ENCODE measurements at regions not wholly inside any gene's neighbourhood (a gene's known extent, or its start where the extent isn't known, plus 50 kb on each side); places are given as distances from the start of the nearest gene placed in this dataset.

- Histone ChIP-seq H3K36me3 (no peaks in the 10 kb centered on the region), H3K4me3 (no peak overlapping the region), H3K27ac (no peak overlapping the region), H3K4me1 (no peaks in the 10 kb centered on the region), H3K9me3 (no peaks in the 10 kb centered on the region), H3K27me3 (no peaks in the 10 kb centered on the region)
- TF ChIP-seq, protein P1, sequence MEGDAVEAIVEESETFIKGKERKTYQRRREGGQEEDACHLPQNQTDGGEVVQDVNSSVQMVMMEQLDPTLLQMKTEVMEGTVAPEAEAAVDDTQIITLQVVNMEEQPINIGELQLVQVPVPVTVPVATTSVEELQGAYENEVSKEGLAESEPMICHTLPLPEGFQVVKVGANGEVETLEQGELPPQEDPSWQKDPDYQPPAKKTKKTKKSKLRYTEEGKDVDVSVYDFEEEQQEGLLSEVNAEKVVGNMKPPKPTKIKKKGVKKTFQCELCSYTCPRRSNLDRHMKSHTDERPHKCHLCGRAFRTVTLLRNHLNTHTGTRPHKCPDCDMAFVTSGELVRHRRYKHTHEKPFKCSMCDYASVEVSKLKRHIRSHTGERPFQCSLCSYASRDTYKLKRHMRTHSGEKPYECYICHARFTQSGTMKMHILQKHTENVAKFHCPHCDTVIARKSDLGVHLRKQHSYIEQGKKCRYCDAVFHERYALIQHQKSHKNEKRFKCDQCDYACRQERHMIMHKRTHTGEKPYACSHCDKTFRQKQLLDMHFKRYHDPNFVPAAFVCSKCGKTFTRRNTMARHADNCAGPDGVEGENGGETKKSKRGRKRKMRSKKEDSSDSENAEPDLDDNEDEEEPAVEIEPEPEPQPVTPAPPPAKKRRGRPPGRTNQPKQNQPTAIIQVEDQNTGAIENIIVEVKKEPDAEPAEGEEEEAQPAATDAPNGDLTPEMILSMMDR (IDR thresholded peaks at IDR 0.05): no peak
- ATAC-seq (no peak), DNase-seq (no peak)
- intact Hi-C loops (cut with DNase I): no loop called here
Measured at GRCh38 chr4:79638735-79639134, 230.7 kb upstream of the GK2 start.

DNA sequence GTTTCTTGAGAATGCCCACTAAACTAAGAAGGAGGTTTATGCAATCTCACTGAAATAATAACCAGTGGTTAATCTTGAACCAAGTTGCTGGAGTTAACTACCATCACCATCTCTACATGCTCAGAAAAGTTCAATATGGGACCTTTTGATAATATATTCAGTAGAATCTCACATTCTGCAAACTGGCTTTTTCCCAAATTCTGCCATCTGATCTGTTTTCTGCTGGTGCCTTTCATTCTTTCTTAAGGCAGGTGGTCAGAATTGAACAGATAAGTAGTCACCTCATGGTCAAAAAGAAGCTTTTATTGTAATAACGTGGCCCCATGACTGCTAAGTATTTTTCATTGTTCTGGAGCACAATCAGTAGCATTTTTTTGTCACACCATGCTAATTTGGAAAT lies 229.0 kb upstream of the GK2 start:
- H3K27me3 ChIP-seq: no peaks in the 10 kb centered on the region
- no peak overlapping the region for H3K27ac ChIP-seq
- H3K36me3 ChIP-seq: no peaks in the 10 kb centered on the region
- DNase-seq: no peak
- no peak overlapping the region for H3K4me3 ChIP-seq
- TF ChIP-seq, protein P1 (IDR thresholded peaks at IDR 0.05): no peak
- intact Hi-C loops (cut with DNase I): no loop called here
- ATAC-seq: no peak
- H3K9me3 ChIP-seq: no peaks in the 10 kb centered on the region
- H3K4me1 ChIP-seq: no peaks in the 10 kb centered on the region

DNA sequence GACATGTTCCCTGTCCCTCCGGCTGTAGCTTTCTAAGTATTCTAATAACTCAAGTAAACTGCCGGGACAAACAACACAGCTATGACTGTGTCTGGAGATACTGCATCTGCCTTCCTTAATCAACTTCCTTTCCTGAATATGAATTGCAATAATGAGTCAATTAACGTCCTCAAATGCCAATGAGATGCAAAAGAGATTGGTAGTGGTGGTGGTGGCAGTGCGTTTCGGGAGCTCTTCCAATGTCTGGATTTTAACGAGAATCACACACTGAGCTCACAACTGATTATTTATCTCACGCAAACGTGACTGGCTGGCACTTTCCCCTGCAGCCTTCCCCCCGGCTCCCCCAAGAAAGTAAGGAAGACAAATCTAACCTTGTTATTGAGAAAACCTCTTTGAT lies 226.1 kb upstream of the GK2 start:
- intact Hi-C loops (cut with DNase I): no loop called here
- no peaks in the 10 kb centered on the region for H3K27me3 ChIP-seq
- no peaks in the 10 kb centered on the region for H3K36me3 ChIP-seq
- no peaks in the 10 kb centered on the region for H3K9me3 ChIP-seq
- H3K27ac ChIP-seq: no peak overlapping the region
- no peak for ATAC-seq
- H3K4me1 ChIP-seq: no peaks in the 10 kb centered on the region
- TF ChIP-seq, protein P1 (IDR thresholded peaks at IDR 0.05): no peak
- H3K4me3 ChIP-seq: no peak overlapping the region
- DNase-seq: no peak

- no peak for ATAC-seq
- intact Hi-C loops (cut with DNase I): no loop called here
- TF ChIP-seq, protein P1 (IDR thresholded peaks at IDR 0.05): no peak
- H3K27ac ChIP-seq: no peak overlapping the region
- H3K36me3 ChIP-seq: no peaks in the 10 kb centered on the region
- DNase-seq: no peak
- H3K9me3 ChIP-seq: no peaks in the 10 kb centered on the region
- no peaks in the 10 kb centered on the region for H3K4me1 ChIP-seq
- no peak overlapping the region for H3K4me3 ChIP-seq
- no peaks in the 10 kb centered on the region for H3K27me3 ChIP-seq
Measured at GRCh38 chr4:79632114-79632513, 224.1 kb upstream of the GK2 start.

DNA sequence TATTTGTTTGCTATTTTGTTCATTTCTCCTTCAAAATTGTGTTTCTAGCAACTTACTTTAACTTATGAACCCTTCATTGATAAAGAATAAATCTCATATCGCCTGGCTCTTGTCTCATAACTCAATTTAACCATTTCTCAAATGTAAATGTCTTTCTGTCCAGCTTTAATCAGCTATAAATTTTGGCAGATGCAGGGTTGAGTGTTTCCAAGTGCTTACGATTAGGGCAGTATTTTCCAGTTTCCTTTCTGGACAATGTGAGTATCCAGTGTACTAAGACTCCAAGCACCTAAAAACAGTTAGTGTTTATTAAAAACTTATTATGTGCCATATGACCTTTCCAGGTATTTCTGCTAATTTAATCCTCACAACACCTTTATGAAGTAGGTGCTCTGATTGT lies 218.6 kb upstream of the GK2 start:
- intact Hi-C loops (cut with DNase I): no loop called here

More for the DNA sequence above, 218.6 kb upstream of the GK2 start:
- no peaks in the 10 kb centered on the region for H3K36me3 ChIP-seq
- ATAC-seq: no peak
- H3K27me3 ChIP-seq: no peaks in the 10 kb centered on the region
- TF ChIP-seq, protein P1 (IDR thresholded peaks at IDR 0.05): no peak
- no peak overlapping the region for H3K27ac ChIP-seq
- no peaks in the 10 kb centered on the region for H3K4me1 ChIP-seq
- no peaks in the 10 kb centered on the region for H3K9me3 ChIP-seq
- no peak for DNase-seq
- no peak overlapping the region for H3K4me3 ChIP-seq

All from left lung (tissue), 4 donors.